GM20000 (cell line): ENCODE measurements at regions not wholly inside any gene's neighbourhood (a gene's known extent, or its start where the extent isn't known, plus 50 kb on each side); places are given as distances from the start of the nearest gene placed in this dataset.
"Not testable (repeated sequence)": the region's sequence is repeated elsewhere in the genome, so short reads cannot be mapped to it uniquely, and the experiment has no call there.

Experiments used
- DNase-seq: peaks from one replicate; pipeline ENCODE4 v3.0.0; 2012; ENCODE audit warnings: low spot score
- CTCF ChIP-seq: IDR thresholded peaks from 2 replicates; pipeline ENCODE4 v1.5.1; 2012; ENCODE audit warnings: mild to moderate bottlenecking, control low read depth; ENCODE audit errors: extremely low read depth, missing control alignments

- no peak for TF ChIP-seq CTCF
- no peak for DNase-seq
These were observed 209.7 kb downstream of the OTUD1 start for GRCh38 chr10:23648618-23649017.

GRCh38 chr10:23656735-23657134 is 217.9 kb downstream of the OTUD1 start:
- no peak for DNase-seq
- no peak for TF ChIP-seq CTCF

GRCh38 chr10:23657677-23658076 is 218.8 kb downstream of the OTUD1 start:
- TF ChIP-seq CTCF, result no peak
- no peak for DNase-seq

GRCh38 chr10:23671866-23672265 is 233.0 kb downstream of the OTUD1 start:
- not testable (repeated sequence) for DNase-seq

GRCh38 chr10:23675585-23675984 is 236.7 kb downstream of the OTUD1 start:
- DNase-seq, result no peak
- TF ChIP-seq CTCF, result no peak

GRCh38 chr10:23676296-23676695 is 237.4 kb downstream of the OTUD1 start:
- TF ChIP-seq CTCF, result no peak
- DNase-seq, result no peak

- DNase-seq, result no peak
- TF ChIP-seq CTCF, result no peak
These were observed 247.8 kb downstream of the OTUD1 start for GRCh38 chr10:23686722-23687121.

- TF ChIP-seq CTCF, result no peak
- no peak for DNase-seq
These were observed 253.9 kb downstream of the OTUD1 start for GRCh38 chr10:23692736-23693135.
